ENCODE measurements at regions not wholly inside any gene's neighbourhood (a gene's known extent, or its start where the extent isn't known, plus 50 kb on each side); places are given as distances from the start of the nearest gene placed in this dataset.

DNA sequence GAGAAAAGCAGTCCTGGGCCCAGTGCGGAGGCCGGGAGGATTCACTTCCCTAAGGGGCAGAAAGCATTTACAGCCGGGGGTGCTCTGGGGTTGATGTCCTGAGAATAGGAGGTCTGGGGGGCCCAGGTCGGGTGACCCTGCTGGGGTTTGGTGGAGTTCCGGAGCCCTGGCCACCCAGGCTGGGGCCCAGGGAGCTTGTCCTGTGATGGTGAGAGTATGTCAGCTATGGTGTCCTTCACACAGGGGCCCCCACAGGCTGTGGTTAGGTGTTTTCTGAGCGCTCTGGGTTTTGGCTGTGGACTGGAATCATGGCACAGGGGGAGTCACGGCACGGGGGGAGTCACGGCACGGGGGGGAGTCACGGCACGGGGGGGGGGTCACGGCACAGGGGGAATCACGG is 54.5 kb upstream of the TMEM18 start:
- DNase-seq (ENCODE audit: extremely low read depth in 1 of 2, low read depth in 1 of 2) = no peak

DNA sequence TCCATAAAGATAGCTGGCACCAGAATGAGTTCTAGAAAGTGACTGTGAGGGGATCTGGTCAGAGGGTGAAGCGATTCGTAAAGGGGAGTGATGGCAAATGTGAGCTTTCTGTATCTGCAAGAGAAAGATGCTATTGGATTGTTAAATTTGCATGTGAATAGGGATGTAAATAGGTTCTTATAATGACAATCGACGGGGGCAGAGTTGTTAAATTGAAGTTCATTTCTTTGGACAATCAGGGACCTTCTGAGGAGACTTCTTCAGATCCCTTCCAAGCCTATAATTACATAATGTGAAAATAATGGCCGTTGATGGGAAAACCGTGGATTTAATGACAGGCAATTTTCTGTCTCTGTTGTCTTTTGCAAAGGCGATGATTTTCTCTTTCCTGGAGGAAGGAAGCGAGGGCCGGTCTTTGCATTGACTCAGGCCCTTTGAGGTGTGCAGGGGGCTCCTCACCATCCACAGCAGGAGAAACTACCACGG is 52.2 kb upstream of the TMEM18 start:
- DNase-seq (ENCODE audit: extremely low read depth in 1 of 2, low read depth in 1 of 2) = no peak

DNA sequence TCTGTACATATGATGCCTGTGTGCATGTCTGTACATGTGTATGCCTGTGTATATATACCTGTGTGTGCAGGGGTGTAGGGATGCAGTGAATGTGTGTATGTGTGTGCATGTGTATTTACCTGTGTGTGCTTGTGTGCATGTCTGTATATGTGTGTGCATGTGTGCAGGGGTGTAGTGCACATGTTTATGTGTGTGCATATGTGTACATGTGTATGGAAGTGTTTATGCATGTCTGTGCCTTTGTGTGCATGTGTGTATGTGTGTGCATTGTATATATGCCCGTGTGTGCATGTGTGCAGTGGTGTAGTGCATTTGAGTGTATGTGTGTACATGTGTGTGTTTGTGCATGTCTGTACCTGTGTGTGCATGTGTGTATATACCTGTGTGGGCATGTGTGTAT is 51.0 kb upstream of the TMEM18 start:
- DNase-seq (ENCODE audit: extremely low read depth in 1 of 2, low read depth in 1 of 2) = no peak

DNA sequence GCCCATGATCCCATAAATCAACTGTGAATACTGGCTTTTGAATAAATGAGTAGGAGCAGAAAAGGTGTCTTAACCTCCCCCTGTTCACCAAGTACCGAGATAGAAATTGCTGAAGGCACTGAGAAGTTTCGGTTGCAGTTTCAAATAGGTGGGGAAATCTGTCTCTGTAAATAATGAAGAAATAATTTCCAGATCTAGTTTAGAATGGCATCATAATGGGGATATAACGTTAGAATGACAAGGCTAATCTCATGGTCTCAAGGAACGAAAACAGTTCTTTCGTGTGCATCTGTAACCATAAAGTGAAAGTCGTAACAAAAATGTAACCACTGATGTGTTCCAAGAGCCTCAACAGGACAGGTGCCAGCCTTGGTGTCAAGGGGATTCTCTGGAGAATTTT is 49.9 kb upstream of the TMEM18 start:
- DNase-seq (ENCODE audit: extremely low read depth in 1 of 2, low read depth in 1 of 2) = no peak

All from activated CD8-positive, alpha-beta memory T cell treated with anti-CD3 and anti-CD28 coated beads for 1 hour (primary cell).